DMS53 treated with DMSO at 0.1 percent for 48 hours (cell line): ENCODE measurements at regions not wholly inside any gene's neighbourhood (a gene's known extent, or its start where the extent isn't known, plus 50 kb on each side); places are given as distances from the start of the nearest gene placed in this dataset.

ENCODE experiments used
- DNase-seq: peaks from one replicate; lab custom pipeline; 2025; ENCODE audit not compliant: unreplicated experiment; lab: John Stamatoyannopoulos, UW

DNA sequence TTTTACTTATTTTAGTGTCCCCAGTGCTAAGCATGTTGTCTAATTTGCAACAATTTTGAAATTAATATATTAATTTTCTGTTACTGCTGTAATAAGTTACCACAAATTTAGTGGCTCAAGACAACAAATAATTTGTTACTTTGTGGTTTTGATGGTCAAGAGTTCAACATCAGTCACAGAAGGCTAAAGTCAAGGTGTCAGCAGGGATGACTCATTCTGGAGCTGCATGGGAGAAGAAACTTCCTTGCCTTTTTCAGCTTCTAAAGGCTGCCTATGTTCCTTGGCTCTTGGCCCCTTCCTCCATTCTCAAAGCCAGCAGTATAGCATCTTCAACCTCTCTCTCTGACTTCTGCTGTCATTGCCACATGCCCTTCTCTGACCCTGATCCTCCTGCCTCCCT is 271.8 kb downstream of the HLX start:
- no peak for DNase-seq

DNA sequence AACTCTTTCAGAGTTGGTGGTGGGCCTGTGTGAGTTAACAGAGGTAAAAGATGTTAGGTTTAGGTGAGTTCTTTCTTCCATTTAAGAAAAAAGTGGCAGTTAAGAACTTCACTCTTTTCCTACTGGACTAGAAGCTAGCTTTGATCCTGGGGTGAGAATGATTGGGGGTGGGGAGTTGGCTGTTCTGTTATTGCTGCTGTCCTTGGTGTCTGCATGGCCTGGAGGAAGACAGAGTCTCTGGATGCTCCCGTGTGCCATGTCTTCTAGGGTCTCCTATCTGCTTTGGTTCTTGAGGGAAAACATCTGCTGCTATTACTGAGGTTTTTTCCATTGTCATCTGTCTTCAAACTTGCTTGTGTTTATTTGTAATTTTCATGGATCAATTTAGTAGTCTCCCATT is 275.7 kb downstream of the HLX start:
- DNase-seq: no peak

DNA sequence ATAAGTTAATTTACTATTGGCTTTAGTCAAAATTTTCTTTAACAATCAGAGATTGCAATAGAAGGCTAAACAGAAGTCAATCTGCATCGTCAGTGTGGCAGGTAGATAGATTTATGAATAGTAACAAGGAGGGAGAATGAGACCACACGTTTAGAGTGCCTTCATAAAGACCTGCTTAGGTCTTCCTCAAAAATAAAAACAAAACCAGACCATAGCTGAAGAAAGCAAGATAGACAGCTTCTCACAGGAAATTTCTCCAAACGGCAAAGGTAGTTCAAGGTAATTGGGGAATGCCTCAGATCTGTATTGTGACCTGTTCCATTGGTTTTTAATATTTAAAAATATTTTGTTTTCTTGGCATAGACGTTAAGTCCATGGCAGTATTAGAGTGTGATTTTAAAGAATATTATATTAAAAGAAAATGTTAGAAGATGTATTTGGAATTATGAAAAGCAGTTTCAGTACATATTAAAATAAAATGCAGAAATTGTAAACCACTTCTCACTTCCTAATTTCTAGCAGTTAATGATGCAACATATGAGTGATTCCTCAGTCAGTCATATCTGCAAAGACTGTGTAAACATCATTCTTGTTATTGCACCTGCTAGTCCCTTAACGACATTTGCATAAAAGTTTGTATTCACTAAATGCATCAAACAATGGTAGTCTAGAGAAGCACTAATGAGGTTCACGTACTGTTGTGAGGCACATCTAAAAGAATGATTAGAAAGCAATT is 278.0 kb downstream of the HLX start:
- DNase-seq: peak; percentile 16

DNA sequence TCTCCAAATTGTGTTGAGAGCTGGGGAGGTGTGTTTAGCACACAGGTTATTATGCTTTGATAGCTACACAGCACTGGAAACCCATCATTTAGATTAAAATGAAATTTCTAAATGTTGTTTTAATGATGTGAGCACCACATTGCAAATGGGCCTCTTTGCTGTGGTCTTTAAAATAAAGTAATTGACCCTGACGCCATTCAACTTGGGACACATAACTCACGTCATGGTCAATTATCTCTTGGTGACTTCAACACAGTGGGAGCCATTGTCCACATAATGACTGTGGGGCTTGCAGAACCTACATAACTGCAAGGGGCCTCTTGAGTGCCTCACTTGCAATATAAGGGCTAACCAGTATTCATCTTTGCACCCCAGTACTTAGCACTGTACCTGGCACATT is 280.4 kb downstream of the HLX start:
- no peak for DNase-seq

DNA sequence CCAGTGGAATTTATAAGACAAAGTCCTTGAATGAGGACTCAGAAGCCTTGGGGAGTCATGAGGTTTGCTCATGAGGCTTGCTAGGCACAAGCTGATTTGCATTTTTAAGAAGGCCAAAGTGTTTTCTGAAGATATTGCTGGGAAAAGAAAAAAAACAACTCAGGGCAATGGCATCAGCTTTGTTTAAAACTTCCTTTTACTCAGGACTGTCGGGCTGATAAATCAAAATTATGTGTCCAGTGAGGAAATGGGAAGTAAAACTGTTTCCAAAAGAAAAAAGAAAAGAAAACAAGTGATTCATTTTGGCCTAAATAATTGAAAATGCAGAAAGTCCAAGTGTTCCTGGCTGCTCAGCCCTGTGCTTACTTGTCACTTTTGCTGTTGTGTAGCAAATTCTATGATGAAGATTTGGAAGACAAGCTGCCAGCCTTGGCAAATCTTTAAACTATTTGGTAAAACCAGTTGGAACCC is 282.4 kb downstream of the HLX start:
- no peak for DNase-seq

DNA sequence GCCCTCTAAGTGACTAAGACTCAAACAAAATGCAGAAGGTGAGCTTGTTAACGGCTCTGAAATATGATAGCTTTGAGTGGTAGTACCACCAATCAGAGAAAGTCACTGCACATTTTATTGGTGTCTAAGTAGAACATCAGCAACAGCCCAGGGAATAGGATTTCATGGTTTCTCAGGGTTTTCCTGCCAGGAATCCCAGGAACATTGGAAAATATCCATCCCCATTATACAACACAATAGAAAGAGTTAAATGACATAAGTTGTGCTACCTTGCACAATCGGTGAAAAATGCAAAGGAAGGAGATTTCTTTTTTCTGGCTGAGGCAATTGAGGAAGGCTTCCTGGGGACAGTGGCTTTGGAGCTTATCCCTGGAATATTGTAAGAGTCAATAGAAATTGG is 283.1 kb downstream of the HLX start:
- no peak for DNase-seq

DNA sequence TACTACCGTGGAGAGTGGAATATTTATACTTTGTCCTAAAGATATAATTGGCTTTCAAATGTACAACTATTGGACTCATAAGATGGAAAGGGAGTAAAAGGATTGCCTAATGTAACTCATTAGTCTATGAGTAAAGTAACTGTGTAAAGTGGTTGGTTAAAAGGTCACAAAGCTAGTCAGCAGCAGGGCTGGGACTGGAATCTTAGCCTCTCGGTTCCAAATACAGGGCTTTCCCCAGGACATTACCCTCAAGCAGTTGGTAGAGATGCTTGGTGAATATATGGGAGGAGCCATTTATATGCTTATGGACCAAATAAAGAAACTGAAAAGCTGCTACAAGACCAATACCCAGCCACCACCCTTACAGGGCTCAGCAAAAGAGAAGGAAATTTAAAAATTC is 283.7 kb downstream of the HLX start:
- DNase-seq: no peak

DNA sequence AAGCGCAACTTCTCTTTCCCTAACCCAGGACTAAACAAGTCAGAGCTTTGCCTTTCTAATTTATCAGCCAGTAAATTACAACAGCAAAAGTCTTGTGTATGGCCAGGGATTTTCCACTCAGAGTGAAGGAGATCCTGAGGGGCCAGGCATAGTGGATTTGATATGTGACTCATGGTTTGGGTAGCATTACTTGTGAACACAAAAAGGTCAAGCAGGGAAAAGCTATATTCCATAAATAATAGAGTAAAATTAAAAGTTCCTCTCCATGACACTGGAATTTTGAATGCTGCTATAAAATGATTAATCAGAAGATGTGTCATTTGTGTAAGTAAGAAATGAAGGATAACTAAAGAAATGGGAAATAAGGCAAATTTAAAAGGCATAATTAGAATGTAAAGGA is 284.8 kb downstream of the HLX start:
- DNase-seq: no peak

DNA sequence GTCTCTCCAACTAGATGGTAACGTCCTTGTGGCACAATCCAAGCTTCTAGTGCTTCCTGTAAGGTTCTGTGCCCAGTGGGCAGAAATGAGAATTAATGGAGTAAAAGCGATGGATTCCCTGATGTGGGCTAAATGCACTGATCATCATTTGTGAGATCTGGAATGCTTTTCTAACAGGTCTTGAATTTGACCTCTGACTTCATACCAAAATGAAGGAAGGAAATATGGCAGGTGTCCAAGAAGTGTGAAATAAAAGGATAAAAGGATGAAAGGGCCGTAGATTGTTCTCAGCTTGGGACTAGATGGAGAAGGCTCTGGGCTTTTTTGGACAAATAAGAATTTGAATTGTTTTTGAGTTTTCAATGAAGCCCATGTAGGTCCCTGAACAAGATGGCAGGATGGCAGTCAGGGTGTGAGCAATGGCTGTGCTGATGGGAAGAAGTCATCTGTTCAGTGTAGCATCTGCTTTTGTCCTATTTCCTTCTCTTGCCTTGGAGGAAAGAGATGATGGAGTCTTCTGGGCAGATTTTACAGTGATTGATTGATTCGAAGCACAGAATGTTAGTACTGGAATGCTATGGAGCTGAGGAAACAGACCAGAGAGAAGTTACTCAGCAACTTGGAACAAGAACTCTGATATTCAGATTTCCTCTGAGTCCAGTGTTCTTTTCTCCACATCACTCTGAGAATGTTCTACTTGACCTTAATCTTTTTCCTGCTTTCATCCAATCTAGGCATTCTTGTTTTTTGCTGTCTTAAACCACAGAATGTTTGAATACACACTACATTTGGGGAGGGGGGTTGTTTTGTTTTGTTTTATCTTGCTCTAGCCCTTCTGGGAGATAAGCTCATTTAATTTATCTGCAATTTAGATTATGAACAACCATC is 286.0 kb downstream of the HLX start:
- no peak for DNase-seq

DNA sequence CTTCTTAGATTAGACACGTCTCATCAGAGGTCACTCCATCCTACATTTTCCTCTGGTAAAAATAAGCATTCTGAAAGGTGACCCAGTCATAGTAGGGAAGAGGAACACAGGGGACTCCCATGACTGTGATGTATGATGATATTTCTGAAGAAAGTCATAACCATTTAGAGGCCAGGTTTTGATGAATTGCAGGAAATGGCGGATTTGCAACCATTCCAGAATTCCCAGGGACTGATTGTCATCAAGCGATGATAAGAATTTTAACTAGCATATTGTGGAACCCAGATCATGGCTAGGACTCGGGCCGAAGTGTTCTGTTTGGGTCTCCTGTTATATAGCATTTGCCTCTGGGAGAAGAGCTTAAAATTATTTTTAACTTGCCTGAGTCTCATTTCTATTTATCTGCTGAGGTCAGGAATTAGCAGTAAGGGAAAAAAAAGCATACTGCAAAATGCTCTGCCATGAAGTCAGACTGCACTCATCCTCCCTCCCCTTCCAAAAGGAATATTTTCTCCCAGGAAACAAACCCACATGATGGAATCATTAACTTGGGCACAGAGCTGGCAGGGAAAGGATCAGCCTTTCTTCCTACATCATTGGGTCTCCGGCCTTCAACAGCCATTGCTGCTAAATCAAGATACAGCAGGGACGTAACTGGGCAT is 286.7 kb downstream of the HLX start:
- DNase-seq: no peak

DNA sequence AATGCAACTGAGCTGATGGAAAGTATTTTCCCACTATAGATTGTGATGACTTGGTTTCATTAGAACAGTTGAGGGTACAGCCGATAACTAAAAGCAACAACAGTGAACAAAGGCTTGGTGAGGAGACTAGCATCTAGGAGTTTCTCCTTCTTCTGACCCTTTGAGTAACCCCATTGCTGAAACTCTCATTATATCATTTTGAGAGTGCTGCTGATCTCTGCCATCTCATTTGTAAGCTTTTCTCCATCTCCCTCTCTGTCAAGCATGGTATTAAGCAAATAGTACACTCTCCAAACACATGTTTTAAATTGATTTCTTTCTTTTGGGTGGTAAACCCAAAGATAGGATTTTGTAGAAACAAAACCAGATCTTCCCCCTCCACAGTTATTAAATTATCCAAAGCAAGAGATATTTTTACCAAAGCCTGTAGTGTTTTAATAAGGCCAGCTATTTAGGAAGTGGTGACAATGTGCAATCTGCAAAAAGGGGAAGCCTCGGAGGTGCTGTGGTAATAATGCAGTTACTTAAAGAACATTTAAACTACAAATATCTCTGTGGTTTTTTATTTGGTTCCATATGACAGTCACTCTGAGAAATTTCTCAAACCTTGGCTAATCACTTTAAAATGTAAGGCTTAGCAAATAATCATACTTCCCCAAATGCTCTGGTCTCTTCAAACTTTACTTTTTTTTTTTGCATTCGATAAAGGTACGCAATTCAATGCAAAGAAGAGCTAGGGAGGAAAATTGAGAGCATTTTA is 287.5 kb downstream of the HLX start:
- no peak for DNase-seq

DNA sequence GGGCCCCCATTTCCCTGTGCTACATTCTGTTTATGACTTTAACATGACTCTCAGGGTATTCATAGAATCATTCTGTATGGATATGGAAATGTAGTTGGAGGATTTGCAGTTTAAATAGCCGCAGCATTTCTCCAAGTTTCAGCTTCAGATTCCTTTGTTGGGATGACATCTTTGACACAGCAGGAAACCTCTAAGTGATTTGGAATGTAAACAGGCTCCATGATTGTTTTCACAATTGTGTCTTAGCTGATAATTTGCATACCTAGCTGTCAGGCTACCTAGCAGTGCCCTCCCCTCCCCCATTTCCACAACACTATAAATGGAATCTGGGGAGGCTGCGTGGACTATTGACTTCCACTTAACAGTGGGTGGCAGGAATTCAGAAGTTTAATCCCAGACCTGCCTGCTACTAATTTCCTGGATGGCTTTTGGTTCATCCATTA is 290.2 kb downstream of the HLX start:
- no peak for DNase-seq

DNA sequence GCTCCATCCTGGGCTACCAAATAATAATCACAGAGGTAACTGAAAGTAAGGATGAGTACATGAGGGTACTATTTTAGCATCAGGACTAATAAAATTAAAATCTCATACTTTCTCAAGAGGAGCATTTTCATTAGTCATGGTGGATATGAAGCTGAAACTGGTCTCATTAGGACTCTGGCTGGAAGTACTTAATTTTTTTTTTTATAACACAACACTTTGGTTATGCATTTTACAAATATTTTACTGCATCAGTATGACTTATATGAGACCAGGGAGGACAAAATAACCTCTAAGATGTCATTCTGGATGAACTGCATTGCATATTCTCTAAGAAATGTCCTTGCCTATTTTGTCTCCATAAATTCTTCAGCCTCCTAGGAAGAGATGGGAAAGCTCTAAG is 290.9 kb downstream of the HLX start:
- DNase-seq: no peak

DNA sequence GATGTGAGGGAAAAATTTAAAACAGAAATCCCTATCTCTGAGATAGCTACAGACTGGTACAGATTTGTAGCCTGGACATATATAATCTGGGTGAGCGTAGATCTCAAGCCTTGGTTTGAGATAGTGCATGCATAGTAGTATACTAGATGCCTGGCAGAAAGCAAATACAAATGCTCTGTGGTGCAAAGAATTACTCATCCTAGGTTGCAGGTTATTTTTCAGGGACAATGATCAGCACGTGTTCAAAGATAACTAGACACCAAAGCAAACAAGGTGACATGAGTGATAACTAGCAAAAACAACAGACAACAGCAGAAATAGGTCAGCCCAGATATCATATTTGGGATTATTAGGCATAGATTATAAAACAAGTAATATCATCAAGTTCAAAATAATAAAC is 292.5 kb downstream of the HLX start:
- no peak for DNase-seq

DNA sequence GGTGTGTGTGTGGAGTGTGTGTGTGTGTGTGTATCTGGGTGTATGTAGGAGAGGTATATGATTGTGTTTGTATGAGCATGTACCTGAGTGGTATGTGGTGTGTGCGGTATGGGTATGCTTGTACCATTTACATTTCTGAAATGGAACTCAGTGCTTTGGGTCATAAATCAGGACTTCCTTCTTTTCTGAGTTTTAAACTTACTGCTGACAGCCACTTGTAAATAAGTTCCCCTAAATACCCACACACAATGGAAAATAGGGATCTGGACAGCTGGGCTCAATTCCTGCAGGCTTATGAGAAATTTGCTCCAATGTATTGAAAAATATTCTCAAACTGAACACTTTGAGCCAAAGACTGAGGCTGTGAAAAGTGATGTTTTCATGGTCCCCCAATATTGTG is 293.6 kb downstream of the HLX start:
- DNase-seq: no peak

DNA sequence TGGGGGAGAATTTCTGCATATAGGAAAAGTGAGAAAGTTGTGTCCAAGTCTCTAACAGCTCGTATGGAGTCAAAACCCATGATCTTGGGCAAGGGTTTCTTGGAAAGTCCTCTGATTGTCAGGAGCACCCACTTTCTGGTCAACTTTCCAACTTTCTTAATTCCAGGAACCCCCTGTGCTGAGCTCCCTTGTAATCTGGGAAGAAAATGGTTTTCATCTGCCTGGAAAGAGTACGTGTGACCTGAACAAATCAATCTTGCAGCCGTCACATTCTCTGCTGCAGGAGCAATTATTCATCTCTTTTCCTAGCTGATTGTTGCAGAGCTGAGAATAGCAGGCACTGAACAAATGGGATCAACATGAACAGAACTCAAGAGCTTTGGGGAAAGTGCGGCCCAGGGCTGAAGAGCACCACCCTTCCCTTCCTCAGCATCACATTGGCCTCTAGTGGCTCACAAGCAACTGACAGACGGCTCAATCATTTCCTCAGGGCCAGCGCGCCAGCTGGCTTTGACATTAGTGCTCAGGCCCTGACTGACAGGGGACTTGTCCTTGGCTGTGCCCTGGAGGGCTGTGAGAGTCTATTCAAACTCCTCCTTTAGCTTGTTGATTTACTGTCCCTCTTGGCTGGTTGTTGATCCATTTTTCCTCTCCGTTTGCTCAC is 295.2 kb downstream of the HLX start:
- DNase-seq: no peak

DNA sequence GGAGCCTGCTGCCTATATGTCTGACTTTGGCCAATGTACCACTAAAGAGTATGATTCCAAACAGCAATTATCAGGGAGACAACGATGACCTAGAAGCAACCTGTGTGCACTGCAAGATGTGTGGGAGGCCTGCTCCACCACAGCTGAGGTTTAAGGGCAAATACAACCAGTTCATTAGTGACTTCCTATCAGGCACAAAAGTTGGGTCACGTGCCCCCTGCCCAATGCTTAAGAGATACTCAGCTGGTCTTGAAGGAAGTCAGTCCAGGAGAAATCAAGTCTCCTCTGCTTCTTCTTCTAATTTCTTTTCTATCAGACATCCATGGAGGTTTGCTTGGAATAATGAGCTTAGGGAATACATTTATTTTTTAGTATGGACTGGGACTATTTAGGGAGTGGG is 296.0 kb downstream of the HLX start:
- no peak for DNase-seq

DNA sequence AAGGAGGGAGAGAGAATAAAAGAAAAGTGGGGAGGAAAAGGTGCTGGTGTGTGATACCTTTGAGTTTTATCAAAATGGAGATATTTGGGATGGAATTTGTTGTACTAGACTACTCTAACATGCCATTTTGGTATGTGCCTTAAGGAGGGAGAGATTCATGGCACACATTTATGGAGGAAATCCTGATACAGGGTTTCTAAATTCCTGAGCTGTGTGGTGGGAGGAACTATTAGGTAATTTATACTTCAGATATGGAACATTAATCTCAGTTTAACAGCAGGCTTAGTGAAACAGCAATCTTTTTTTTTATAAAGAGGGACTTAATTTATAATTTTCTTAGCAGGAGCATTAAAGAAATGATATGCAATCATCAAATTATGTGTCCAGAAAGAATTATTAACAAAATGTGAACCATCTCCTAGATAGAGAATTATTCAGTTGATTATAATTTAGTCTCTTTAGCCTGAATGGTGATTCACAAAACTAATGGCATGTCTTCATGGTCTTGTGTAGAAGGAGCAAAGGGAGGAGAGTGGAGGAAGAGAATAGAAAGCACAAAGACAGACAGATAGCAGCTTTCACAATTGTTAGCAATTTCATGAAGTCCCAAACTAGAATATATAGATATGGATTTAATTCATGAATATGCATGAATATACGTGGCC is 301.6 kb downstream of the HLX start:
- no peak for DNase-seq

DNA sequence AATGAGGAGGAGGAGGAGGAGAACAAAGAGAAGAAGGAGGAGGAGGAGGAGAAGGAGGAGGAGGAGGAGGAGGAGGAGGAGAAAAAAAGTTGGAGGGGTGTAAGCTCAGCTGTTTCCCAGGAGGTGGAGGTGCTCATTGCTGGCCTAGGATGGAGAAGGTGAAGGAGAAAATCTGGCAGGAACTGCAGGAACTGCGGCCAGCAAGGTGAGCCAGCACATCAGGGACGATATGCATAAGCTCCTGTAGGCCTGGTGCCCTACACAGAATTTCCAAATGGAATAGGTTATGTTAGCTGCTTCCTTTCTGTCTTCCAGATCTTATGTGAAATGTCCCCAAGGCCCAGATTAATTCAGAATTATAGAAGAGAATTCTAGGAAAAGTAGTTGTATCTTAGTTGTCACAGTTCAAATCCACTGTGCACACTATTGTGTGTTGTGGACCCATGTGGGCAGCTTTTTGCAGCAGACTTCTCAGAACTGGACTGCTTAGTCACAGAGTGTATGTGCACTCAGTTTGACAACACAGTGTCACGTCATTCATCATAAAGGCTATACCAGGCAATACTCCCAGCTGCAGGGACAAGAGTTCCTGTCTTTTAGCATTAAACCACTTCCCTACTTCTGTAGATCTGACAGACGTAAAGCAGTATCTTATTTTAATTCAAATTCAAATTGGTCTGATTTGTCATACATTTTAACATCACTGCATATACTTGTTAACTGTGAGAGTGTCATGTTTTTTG is 303.7 kb downstream of the HLX start:
- DNase-seq: no peak
